Trophoblast cell (in vitro differentiated cells and primary cell): ENCODE measurements at regions not wholly inside any gene's neighbourhood (a gene's known extent, or its start where the extent isn't known, plus 50 kb on each side); places are given as distances from the start of the nearest gene placed in this dataset.

Experiments
- DNase-seq, 2 donors: peaks; one replicate each; pipeline ENCODE4 v3.0.0-alpha.2; 2016
- H2AFZ ChIP-seq: 2 replicates; pipeline ENCODE4 v1.6.1; 2013; ENCODE audit warnings: low read length, moderate library complexity, mild to moderate bottlenecking; ENCODE audit not compliant: insufficient read depth, poor library complexity
- H2AK5ac ChIP-seq: 2 replicates; pipeline ENCODE4 v1.6.1; 2013; ENCODE audit warnings: mild to moderate bottlenecking, low read length
- H2BK120ac ChIP-seq: 2 replicates; pipeline ENCODE4 v1.6.1; 2013; ENCODE audit warnings: low read length, mild to moderate bottlenecking, moderate library complexity; ENCODE audit not compliant: insufficient read depth, poor library complexity
- H2BK12ac ChIP-seq: 2 replicates; pipeline ENCODE4 v1.6.1; 2013; ENCODE audit warnings: mild to moderate bottlenecking, low read length, moderate library complexity
- H2BK5ac ChIP-seq: 2 replicates; pipeline ENCODE4 v1.6.1; 2013; ENCODE audit warnings: low read length, low read depth, moderate library complexity, mild to moderate bottlenecking; ENCODE audit not compliant: poor library complexity
- H3K14ac ChIP-seq: 2 replicates; pipeline ENCODE4 v1.6.1; 2013; ENCODE audit warnings: mild to moderate bottlenecking, low read length
- H3K18ac ChIP-seq: 2 replicates; pipeline ENCODE4 v1.6.1; 2013; ENCODE audit warnings: mild to moderate bottlenecking, low read length
- H3K23ac ChIP-seq: 2 replicates; pipeline ENCODE4 v1.6.1; 2013; ENCODE audit warnings: low read length
- H3K27ac ChIP-seq: 2 replicates; pipeline ENCODE4 v1.5.1; 2013; ENCODE audit warnings: low read depth, mild to moderate bottlenecking, inconsistent platforms, low read length, moderate library complexity
- H3K27me3 ChIP-seq: 2 replicates; pipeline ENCODE4 v1.6.1; 2013; ENCODE audit warnings: inconsistent platforms, mild to moderate bottlenecking, low read length, moderate library complexity; ENCODE audit not compliant: insufficient read depth
- H3K36me3 ChIP-seq, 2 experiments: 1 replicate in 1 of 2; 2 replicates in 1 of 2; pipeline ENCODE4 v1.6.1; 2013; ENCODE audit warnings: low read length in 2 of 2, mild to moderate bottlenecking in 2 of 2, moderate library complexity in 1 of 2; ENCODE audit not compliant: insufficient read depth in 2 of 2, control insufficient read depth in 1 of 2
- H3K4ac ChIP-seq: 2 replicates; pipeline ENCODE4 v1.6.1; 2013; ENCODE audit warnings: low read depth, mild to moderate bottlenecking, low read length, moderate library complexity
- H3K4me1 ChIP-seq, 2 experiments: 1 replicate in 1 of 2; 2 replicates in 1 of 2; pipeline ENCODE4 v1.6.1; 2013; ENCODE audit warnings: low read length in 2 of 2, mild to moderate bottlenecking in 2 of 2, moderate library complexity in 1 of 2; ENCODE audit not compliant: insufficient read depth in 2 of 2, control insufficient read depth in 1 of 2
- H3K4me2 ChIP-seq: 2 replicates; pipeline ENCODE4 v1.6.1; 2013; ENCODE audit warnings: inconsistent platforms, mild to moderate bottlenecking, low read length, moderate library complexity
- H3K4me3 ChIP-seq: 2 replicates; pipeline ENCODE4 v1.5.1; 2013; ENCODE audit warnings: mild to moderate bottlenecking, low read depth, low read length, inconsistent platforms
- H3K79me1 ChIP-seq: one replicate; pipeline ENCODE4 v1.6.1; 2013; ENCODE audit warnings: low read length
- H3K79me2 ChIP-seq: 2 replicates; pipeline ENCODE4 v1.6.1; 2013; ENCODE audit warnings: low read length, mild to moderate bottlenecking; ENCODE audit not compliant: control insufficient read depth, insufficient read depth, poor library complexity
- H3K9ac ChIP-seq: 2 replicates; pipeline ENCODE4 v1.6.1; 2013; ENCODE audit warnings: mild to moderate bottlenecking, low read length
- H3K9me3 ChIP-seq: 2 replicates; pipeline ENCODE4 v1.6.1; 2013; ENCODE audit warnings: low read depth, mild to moderate bottlenecking, control low read depth, inconsistent platforms, low read length; ENCODE audit not compliant: insufficient read depth
- H4K12ac ChIP-seq: 2 replicates; pipeline ENCODE4 v1.6.1; 2013; ENCODE audit warnings: low read depth, mild to moderate bottlenecking, low read length, moderate library complexity
- H4K8ac ChIP-seq: 2 replicates; pipeline ENCODE4 v1.6.1; 2013; ENCODE audit warnings: low read depth, mild to moderate bottlenecking, low read length, moderate library complexity
- H4K91ac ChIP-seq: one replicate; pipeline ENCODE4 v1.6.1; 2013; ENCODE audit warnings: low read depth, mild to moderate bottlenecking, low read length, moderate library complexity
- WGBS: extraction: QIAGEN DNeasy Blood & Tissue Kit; methylation state at CpG from one replicate; pipeline ENCODE4 v1.1.7; 2013; ENCODE audit warnings: missing lambda C conversion rate; ENCODE audit not compliant: insufficient read length, insufficient coverage; ENCODE audit errors: extremely low coverage; 5-methylcytosine and 5-hydroxymethylcytosine counted together

GRCh38 chr16:63241497-63242028 lies 1205.3 kb upstream of the CDH8 start:
- Histone ChIP-seq H2BK5ac (no peak overlapping the region), H4K12ac (no peak overlapping the region), H3K4me2 (no peak overlapping the region), H3K23ac (no peak overlapping the region), H4K8ac (no peak overlapping the region), H3K79me1 (no peaks in the 10 kb centered on the region), H3K14ac (no peak overlapping the region), H3K4ac (no peak overlapping the region), H3K4me1 (no peaks in the 10 kb centered on the region), H3K27ac (no peak overlapping the region), H3K18ac (no peak overlapping the region), H3K9me3 (no peaks in the 10 kb centered on the region), H3K27me3 (no peaks in the 10 kb centered on the region), H3K79me2 (no peaks in the 10 kb centered on the region), H2BK12ac (no peak overlapping the region), H4K91ac (no peak overlapping the region), H2AFZ (no peak overlapping the region), H3K36me3 (no peaks in the 10 kb centered on the region), H3K4me3 (no peak overlapping the region), H2AK5ac (no peak overlapping the region), H3K9ac (no peak overlapping the region), H2BK120ac (no peak overlapping the region)
- no CpG with 5 or more reads among the region's 5 CpGs for WGBS
- no peak for DNase-seq

GRCh38 chr16:63239065-63239570 lies 1202.9 kb upstream of the CDH8 start:
- H3K14ac ChIP-seq: no peak overlapping the region
- H3K9ac ChIP-seq: no peak overlapping the region
- H3K18ac ChIP-seq: no peak overlapping the region
- no peaks in the 10 kb centered on the region for H3K79me2 ChIP-seq
- H3K4me2 ChIP-seq: no peak overlapping the region
- no peak overlapping the region for H3K4me3 ChIP-seq
- H4K8ac ChIP-seq: no peak overlapping the region
- no peaks in the 10 kb centered on the region for H3K27me3 ChIP-seq
- no peak overlapping the region for H2BK5ac ChIP-seq
- H3K27ac ChIP-seq: no peak overlapping the region
- no peak overlapping the region for H2AFZ ChIP-seq
- H3K4ac ChIP-seq: no peak overlapping the region
- DNase-seq: no peak
- no peak overlapping the region for H2BK120ac ChIP-seq
- no peak overlapping the region for H2AK5ac ChIP-seq
- no peak overlapping the region for H2BK12ac ChIP-seq
- no peaks in the 10 kb centered on the region for H3K4me1 ChIP-seq
- no CpG with 5 or more reads among the region's 1 CpG for WGBS
- H4K12ac ChIP-seq: no peak overlapping the region
- no peaks in the 10 kb centered on the region for H3K36me3 ChIP-seq
- H3K79me1 ChIP-seq: no peaks in the 10 kb centered on the region
- H3K23ac ChIP-seq: no peak overlapping the region
- no peaks in the 10 kb centered on the region for H3K9me3 ChIP-seq
- H4K91ac ChIP-seq: no peak overlapping the region

- H3K27me3 ChIP-seq: no peaks in the 10 kb centered on the region
- H2BK12ac ChIP-seq: no peak overlapping the region
- H2AK5ac ChIP-seq: no peak overlapping the region
- no peak overlapping the region for H3K4me2 ChIP-seq
- no peaks in the 10 kb centered on the region for H3K9me3 ChIP-seq
- no peaks in the 10 kb centered on the region for H3K79me1 ChIP-seq
- H3K14ac ChIP-seq: no peak overlapping the region
- no peak overlapping the region for H2AFZ ChIP-seq
- no peak overlapping the region for H4K91ac ChIP-seq
- H3K18ac ChIP-seq: no peak overlapping the region
- no peaks in the 10 kb centered on the region for H3K36me3 ChIP-seq
- no peak for DNase-seq
- no peak overlapping the region for H2BK5ac ChIP-seq
- H3K4me3 ChIP-seq: no peak overlapping the region
- no peak overlapping the region for H4K8ac ChIP-seq
- no peaks in the 10 kb centered on the region for H3K4me1 ChIP-seq
- H3K9ac ChIP-seq: no peak overlapping the region
- no peak overlapping the region for H3K23ac ChIP-seq
- no peak overlapping the region for H4K12ac ChIP-seq
- no peak overlapping the region for H3K4ac ChIP-seq
- no peaks in the 10 kb centered on the region for H3K79me2 ChIP-seq
- no peak overlapping the region for H2BK120ac ChIP-seq
- H3K27ac ChIP-seq: no peak overlapping the region
- WGBS: no CpG with 5 or more reads among the region's 3 CpGs
Measured at GRCh38 chr16:63230421-63231040, 1194.3 kb upstream of the CDH8 start.

GRCh38 chr16:63228259-63228658 lies 1192.0 kb upstream of the CDH8 start:
- Histone ChIP-seq H2BK12ac (no peak overlapping the region), H2AFZ (no peak overlapping the region), H3K4me2 (no peak overlapping the region), H3K27me3 (no peaks in the 10 kb centered on the region), H3K18ac (no peak overlapping the region), H2AK5ac (no peak overlapping the region), H3K4me3 (no peak overlapping the region), H2BK5ac (no peak overlapping the region), H4K8ac (no peak overlapping the region), H3K9me3 (no peaks in the 10 kb centered on the region), H3K4ac (no peak overlapping the region), H3K79me1 (no peaks in the 10 kb centered on the region), H3K23ac (no peak overlapping the region), H2BK120ac (no peak overlapping the region), H3K36me3 (no peaks in the 10 kb centered on the region), H4K91ac (no peak overlapping the region), H3K27ac (no peak overlapping the region), H4K12ac (no peak overlapping the region), H3K14ac (no peak overlapping the region), H3K9ac (no peak overlapping the region), H3K4me1 (no peaks in the 10 kb centered on the region), H3K79me2 (no peaks in the 10 kb centered on the region)
- no CpG with 5 or more reads among the region's 2 CpGs for WGBS
- DNase-seq: no peak
